ENCODE measurements at regions not wholly inside any gene's neighbourhood (a gene's known extent, or its start where the extent isn't known, plus 50 kb on each side); places are given as distances from the start of the nearest gene placed in this dataset.

DNA sequence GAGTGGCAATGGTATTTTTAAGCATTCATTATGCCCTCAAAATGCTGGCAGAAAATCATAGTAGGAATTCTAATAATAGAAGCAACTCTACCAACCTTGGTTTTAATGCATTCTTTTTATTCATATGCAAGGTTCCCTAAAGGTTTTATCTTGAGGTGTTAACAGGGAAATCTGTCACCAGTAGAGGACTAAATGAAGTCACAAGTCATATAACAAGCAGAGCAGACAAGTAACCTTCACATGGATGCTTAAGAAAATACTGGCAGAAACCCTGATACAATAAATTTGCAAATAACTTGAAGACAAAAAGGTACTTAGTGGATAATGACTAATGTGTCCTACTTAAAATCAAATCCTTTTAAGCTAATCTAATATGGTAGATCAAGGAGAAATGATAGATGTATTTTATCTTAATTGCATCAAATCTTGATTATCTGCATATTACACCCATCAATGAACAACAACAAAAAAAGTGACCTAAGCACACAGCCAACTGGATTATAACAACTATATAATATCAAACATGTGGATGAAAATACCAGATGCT, 73.3 kb downstream of the RFC3 start:
- no peak for DNase-seq (ENCODE audit: low read depth)

DNA sequence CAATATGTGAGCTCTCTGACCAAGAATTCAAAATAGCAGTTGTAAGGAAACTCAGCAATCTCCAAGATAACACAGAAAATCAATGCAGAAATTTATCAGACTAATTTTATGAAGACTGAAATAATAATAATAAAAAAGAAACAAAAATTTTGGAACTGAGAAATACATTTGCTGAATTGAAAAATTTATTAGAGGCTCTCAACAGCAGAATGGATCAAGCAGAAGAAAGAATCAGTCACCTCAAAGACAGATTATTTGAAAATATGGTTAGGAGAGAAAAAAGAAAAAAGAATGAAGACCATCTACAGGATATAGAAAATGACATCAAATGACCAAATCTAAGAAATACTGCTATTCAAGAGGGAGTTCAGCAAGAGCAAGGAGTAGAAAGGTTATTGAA, 75.6 kb downstream of the RFC3 start:
- DNase-seq (ENCODE audit: low read depth): no peak

DNA sequence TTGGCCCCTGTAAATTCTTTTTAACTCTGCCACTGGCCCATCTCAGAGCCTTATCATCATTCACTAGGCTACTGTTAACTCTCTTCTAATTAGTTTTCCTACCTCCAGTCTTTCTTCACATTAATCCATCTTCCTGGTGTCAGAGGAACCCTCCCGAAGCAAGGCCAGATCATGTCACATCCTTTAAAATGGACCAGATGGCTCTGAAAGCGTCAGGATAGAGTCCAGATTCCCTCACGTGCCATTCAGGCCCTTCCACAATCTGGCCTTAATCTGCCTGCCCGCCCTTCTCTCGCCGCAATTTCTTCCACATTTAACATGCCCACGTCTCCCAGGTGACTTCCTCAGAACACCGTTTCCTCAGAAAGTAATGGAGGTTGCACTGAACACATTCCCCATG, 86.5 kb downstream of the RFC3 start:
- no peak for DNase-seq (ENCODE audit: low read depth)

DNA sequence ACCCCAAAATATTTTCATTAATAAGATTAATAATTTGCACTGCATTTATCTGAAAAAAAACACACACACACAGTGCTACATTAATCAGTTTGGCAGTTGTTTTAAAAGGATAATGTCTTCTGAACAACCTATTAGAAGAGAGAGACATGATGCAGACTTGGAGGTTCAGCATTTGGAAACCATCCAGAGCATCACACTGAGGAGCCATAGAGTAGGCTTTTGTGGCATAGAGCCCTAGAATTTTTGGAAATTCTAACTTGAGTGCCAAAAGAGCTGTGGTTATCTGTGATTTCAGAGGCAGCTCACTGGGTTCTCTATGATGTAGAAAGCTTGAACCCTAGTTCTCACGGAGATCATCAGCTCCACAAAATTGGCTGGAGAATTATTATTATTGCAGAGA, 90.2 kb downstream of the RFC3 start:
- no peak for DNase-seq (ENCODE audit: low read depth)

DNA sequence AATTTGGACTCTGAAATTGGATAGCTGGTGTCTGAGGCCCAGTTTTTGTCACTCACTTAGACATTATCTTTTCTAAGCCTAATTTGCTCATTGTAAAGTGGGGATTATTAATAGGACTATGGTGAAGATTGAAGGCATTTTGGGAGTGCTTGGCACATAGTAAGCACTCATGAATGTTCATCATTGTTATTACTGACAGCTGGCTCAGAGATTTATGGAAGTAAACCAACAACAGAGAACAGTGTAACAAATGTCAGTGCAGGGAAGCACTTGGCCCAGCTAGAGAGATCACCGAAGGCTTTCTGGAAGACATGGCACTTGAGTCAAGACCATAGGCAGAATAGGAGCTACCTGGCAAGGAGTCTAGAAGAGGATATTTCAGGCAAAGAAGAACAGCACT, 92.3 kb downstream of the RFC3 start:
- no peak for DNase-seq (ENCODE audit: low read depth)

DNA sequence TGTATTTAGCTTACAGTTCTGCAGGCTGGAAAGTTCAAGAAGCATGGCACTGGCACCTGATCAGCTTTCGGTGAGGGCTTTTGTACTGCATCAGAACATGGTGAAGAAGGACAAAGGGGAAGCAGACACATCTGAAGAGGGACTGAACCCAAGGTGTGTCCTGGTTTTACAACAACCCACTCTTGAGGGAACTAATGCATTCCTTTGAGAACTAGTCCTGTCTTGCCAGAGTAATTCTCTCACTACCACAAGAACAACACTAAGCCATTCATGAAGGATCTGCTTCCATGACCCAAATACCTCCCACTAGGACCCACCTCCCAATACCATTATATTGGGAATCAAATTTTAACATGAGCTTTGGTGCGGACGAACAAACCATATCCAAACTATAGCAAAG, 93.6 kb downstream of the RFC3 start:
- no peak for DNase-seq (ENCODE audit: low read depth)

DNA sequence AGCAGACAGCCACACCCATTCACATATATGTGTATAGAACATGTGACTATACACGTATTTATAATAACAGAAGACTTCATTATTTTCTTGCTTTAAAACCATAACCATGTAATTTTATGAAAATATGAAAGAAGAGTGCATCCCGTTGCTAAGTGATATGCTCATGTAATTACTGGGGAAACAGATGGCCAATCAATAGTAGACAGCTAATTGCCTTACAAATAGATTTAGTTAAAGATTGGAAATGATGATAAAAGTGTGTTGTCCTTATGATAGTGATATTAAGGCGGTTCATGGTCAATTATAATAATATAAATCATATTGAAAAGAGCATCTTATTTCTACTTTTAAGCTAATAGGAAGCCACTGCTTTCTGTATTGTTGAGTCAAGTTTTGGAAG, 95.9 kb downstream of the RFC3 start:
- no peak for DNase-seq (ENCODE audit: low read depth)

DNA sequence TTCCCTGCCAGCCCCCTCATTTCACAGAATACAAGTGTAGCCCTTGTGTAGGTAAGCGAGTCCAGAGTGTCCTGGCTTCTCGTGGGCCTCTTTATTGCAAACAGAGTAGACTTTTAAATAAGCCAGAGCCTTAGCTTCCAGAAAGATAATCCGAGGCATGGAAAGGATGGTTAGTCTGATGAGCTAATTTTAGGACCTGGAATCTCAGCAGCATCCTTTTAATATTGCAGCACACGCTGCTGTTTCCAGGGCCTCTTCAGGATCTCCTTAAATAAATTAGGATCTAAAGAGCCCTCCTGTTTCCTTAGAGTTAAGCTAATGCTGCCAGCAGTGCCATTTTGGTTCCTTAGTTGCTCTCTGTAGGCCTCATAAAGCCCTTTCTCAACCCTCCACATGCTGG, 99.2 kb downstream of the RFC3 start:
- no peak for DNase-seq (ENCODE audit: low read depth)

DNA sequence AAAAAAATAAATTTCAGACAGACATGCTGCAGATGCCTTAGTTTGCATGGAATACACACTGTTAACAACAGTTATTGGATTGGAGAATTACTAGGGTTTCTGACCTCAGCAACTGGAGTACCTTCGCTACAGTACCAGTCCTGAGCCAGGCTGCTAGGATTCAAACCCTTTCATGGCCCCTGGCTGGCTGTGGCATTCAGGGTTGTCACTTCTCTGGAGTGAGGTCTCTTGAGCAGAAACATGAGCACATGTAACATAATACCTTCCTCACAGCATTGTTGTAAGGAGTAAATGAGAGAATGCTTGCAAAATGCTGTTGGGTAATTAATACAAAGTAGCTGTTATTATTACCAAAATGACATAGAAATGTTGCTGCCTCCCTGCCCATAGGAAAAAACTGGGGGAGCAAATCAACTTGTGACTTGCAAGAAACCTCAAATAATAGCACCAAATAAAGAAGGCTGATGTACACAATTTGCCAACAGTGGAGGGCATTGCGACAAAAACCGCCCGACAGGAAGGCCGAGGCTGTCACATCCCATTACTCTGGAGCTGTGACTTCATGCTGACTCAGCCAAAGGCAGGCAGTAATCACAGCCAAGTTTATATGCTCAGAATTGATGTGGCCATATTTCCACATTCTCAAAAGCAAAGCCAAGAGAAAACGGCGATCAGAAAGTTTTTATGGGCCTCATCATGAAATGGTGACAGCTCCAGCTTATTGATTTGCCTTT, 100.4 kb downstream of the RFC3 start:
- peak; percentile 84 for DNase-seq (ENCODE audit: low read depth)

DNA sequence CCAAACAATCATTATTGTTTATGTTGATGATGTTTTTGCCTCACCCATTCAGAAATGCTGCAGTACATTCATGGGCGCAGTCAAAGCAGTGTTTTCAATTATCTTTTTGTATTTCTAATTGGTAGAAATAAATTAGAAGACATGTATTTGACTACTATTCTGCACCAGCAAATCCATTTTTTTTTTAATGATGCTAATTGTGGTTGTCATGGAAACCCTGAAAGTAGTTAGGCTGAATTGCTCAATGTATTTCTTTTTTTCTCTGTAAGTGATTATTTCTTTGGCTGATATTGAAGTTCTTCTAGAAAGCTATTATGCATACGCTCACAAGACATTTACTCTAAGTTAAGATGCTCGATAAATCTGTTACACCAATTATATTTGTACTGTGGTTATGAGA, 101.2 kb downstream of the RFC3 start:
- DNase-seq (ENCODE audit: low read depth): no peak

DNA sequence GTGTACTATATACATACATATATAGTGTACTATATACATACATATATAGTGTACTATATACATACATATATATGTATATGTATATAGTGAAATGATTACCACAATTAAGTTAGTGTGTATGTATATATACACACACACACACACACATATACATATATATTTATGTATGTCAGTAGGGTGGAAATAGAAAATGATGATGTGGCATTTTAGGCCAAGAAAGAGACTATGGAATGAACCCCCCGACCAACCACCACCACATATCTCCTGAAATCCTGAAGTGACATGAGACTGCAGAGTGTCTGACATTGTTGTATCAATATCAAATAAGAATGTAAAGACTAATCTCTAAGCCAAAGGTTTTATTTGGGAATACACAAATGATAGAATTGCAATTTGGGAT, 107.6 kb downstream of the RFC3 start:
- DNase-seq (ENCODE audit: low read depth): no peak

DNA sequence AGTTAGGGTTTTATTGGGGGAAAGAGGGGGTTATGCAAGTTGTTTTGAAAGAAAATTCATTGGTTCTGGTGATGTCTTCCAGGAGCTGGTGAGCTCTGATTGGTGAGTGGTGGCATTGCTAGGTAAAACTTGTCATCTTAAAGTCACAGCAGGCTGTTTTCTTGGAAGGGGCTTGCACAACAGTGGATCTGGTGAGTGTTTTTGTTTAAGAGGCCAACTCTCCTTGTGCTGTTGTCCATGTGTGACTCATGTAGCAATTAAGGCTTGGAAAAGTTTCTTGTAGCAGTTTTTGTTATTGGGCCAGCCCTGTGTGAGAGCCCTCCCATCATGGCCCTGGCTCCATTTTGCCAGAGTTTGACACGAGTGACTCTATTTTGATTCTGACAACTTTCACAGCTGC, 109.4 kb downstream of the RFC3 start:
- peak; percentile 90 for DNase-seq (ENCODE audit: low read depth)

DNA sequence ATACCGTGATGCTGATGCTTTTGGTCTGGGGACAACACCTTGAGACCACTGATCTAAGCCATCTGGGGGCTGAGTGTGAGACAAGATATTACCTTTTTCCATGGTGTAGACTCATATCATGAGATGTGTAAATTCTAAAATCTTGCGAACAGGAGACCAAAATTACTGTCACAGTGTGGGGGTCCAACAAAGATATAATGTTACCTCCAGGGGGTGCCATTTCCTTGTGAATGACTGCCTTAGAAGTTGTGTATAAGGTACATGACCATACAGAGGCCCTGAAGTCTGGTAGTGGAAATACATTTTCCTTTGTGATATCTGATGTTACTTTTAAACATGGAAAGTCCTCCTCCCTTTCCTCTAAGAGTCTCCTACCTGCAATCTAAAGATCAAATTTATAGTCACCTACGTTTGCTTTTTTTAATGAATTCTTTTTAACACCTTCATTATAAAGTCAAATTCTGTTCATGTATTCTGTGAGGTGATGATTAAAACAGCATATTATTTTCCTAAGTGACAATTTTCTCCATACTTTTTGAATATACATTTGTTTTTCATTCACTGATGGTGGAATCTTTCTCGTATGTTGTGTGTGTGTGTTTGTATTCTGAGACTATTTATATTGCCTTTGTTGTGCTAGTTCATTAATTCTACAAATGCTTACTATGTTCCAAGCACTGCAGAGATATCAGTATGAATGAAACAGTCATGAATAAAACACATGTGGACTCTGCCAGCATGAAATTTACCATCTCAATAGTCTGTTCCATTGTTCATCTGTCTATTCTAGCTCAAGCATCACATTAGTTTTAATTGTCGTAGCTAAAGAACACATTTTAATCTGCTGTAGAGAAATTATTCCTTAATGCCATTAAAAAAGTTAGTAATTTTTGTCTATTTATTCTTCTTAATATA, 113.7 kb downstream of the RFC3 start:
- peak; percentile 70 for DNase-seq (ENCODE audit: low read depth)

DNA sequence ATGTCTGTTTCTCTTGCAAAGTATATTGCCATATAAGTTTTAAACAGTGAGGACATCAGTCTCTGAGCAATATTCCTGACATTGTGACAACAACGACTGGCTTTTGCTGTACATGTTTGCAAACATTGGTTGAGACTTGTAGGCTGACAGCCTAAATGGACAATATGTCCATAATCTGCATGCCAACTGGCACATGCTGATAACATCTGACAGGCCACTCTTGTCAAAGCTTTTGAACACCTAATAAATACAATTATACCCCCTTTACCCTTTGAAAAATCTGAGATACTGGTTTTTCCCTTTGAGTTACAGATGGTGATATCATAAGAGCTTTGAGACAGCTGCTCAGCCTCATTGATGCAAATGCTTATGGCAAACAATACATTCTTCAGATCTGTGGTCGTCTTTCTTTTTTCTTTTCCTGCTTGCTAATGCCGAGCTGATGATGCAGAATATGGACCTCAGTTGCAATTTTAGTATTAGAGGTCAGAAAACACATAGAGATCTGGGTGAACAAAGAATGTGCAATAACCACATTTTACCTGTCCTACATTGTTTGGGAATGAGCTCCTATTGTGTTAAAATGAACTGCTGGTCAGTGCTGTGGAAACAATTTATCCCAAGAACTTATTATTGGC, 114.9 kb downstream of the RFC3 start:
- DNase-seq (ENCODE audit: low read depth): peak; percentile 26

DNA sequence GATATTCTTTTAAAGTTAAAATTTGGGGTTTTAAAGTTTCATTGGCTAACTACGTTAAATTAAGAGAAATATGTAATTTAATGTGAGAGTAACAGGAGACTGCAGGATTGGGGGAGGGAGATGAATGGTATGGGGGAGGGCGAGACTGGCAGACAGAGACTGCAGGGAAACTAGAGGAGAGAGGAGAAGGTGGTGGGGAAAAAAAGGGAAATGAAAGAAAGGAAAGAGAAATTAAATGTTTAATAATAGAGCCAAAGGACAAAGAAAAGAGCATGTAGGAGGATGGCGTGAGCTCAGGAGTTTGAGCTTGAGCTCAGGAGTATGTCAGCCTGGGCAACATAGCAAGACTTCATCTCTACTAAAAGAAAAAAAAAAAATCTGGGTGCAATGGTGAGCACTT, 115.9 kb downstream of the RFC3 start:
- no peak for DNase-seq (ENCODE audit: low read depth)

DNA sequence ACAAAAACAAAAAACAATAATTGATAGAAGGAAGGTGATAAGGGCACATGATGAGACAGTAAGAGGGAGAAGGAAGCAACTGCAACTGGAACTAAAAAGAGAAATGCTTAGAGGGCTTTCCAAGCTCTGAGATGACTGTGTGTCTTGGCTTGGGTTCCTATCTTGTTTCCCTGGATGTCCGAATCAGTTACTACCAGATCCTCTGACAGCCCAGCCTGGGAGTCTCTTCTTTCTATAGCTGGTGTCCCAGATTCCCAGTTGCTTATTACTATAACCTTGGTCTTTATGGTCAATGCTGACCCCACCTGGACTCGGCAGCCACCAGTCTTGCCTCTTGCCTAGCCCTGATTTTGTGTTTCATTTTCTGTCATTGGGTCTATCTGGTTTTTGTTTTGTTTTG, 116.4 kb downstream of the RFC3 start:
- DNase-seq (ENCODE audit: low read depth): no peak

DNA sequence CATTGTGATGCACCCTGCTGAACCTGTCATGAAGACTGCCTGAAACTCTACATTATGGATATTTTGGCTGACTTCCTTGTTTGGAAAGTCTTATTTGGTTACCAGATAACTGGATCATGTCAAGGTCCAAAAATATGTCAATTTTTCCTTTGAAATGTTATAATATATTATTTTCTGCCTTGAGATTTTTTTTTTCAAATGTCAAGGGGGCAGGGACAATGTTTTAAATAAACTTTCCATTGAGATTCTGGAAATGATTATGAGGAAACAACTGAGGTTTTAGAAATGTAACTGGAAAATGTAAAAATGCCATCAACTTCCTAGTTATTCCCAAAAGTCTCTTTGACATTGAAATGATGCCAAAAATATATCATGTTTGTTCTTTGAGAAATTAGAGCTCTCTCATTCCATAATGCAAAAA, 117.0 kb downstream of the RFC3 start:
- no peak for DNase-seq (ENCODE audit: low read depth)

DNA sequence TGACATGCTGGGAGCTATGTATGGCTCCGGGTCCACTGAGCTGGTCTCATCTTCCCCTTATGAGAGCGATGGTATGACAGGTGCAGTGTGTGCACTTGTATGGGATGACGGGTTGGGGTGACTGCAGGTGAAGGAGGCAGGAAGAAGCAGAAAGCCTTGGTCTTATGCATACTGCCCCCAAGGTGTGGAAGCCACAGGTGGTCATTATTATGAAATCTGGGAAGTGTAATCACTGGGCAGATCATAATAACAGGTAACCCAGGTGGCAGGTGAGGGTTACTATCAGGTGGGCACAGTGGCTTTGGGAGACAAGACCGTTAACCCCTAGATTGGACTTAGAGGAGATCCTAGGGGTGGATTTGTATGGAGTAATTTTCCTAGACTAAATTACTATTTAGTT, 118.0 kb downstream of the RFC3 start:
- DNase-seq (ENCODE audit: low read depth): no peak

DNA sequence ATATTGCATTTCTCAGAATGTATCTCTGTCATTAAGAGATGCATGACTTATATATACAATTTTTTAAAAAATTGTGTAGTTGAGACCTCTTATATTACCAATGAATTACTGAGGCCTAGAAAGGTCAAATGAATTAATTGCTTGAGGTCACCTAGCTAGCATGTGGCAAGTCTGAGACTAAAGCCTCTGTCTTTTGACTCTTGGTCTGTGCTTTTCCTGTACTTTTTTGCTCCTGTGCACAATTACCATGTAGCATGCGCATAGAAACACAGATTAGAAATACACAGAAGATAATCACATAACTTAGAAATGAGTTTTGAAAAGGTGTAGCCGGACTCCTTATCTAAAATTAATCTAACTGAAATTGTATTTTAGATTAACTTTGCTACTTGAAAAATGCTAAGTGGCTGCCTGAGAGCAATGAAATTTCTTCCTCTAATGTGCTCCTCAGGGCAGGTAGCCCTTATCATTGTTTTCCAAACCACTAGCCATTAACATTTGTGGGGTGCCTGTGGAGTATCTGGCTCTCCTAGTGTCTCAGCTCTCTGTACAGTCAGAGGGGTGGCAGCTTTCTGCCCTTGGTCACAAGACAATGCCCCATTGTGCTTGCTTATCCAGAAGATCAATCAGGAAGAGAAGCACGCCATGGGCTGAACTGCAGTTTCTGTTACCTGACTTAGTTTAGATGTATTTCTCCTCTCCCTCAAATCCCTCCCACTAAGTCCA, 119.6 kb downstream of the RFC3 start:
- DNase-seq (ENCODE audit: low read depth): peak; percentile 43

DNA sequence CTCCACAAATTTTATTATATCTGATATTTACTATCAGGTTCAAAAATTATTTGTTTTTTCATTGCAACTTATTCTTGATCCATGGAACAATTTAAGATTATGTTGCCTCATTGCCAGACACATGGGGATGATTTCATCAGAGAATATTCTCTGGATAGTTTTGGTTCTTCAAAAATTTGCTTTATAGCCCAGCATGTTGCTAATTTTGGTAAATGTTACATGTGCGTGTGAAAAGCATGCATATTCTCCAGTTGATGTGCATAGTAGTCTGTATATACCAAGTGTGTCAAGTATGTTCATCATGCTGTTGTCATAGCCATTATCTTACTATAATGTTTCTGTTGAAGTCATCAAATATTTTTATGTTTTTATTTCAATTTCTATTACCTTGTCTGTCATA, 122.3 kb downstream of the RFC3 start:
- DNase-seq (ENCODE audit: low read depth): no peak

DNA sequence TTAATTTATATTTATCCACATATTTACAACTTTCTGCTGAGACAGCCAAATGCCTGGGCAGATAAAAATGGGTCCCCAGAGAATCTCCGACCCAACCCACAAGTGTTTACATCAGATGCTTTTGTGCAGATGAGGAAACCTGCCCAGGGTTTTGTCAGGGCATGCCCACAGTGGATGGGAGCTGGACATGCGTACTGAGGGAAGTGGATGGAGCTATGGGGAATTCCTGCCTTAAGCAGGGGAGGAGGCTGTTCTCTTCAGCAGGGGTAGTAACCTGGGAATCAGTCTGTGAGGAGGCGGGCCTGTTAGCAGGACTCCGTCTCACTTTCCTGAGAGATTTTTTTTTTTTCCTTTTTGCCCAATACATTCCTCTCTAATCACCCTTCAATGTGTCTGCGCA, 122.9 kb downstream of the RFC3 start:
- DNase-seq (ENCODE audit: low read depth): no peak

DNA sequence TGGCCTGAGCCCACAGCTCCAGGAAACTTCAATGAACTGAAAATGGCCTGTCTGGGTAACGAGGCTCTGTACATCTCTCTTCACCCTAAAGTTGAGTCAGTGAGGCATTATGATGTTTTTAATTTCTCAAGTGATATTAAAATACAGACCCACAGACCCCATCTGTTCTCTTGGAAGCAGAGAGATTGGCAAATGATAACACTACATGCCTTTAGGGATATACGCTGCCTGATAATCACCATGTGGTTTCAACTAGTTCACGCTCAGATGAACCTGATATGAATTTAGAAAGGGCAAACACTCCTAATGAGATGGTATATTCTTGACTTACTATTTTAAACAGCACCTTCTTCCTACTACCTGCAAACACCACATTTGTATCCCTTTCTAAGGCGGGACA, 127.5 kb downstream of the RFC3 start:
- DNase-seq (ENCODE audit: low read depth): peak; percentile 58
